Nucleus accumbens (tissue), 56 donors: ENCODE measurements at regions not wholly inside any gene's neighbourhood (a gene's known extent, or its start where the extent isn't known, plus 50 kb on each side); places are given as distances from the start of the nearest gene placed in this dataset.

ENCODE experiments used
- DNase-seq, 56 donors: peaks; one replicate each; lab custom pipeline; 2025; lab: John Stamatoyannopoulos, UW

- DNase-seq, result no peak
Observed at GRCh38 chr6:19613678-19614077, 223.5 kb upstream of the ID4 start.

- no peak for DNase-seq
Observed at GRCh38 chr6:19616022-19616421, 221.1 kb upstream of the ID4 start.

- no peak for DNase-seq
Observed at GRCh38 chr6:19632230-19632629, 204.9 kb upstream of the ID4 start.

GRCh38 chr6:19632786-19633185 lies 204.4 kb upstream of the ID4 start:
- peak in 3 of 56 donors; percentile 2 to 9 (median 5) for DNase-seq

GRCh38 chr6:19635728-19636127 lies 201.4 kb upstream of the ID4 start:
- DNase-seq, result no peak

DNA sequence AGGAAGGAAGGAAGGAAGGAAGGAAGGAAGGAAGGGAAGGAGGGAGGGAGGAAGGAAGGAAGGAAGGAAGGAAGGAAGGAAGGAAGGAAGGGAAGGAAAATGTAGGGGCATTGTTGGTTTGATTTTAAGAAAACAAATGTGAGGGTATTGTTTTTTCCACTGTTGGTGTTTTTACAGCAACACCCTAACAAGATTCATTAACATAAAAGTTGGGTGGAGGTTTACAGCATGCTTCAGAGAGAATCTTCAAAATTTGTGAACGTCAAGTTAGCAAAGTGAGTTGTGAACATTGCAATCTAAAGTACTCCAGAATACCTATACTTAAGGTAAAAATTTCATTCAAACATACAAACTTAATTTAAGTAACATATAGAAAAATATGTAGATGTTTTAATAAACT lies 200.2 kb upstream of the ID4 start:
- DNase-seq, result no peak

DNA sequence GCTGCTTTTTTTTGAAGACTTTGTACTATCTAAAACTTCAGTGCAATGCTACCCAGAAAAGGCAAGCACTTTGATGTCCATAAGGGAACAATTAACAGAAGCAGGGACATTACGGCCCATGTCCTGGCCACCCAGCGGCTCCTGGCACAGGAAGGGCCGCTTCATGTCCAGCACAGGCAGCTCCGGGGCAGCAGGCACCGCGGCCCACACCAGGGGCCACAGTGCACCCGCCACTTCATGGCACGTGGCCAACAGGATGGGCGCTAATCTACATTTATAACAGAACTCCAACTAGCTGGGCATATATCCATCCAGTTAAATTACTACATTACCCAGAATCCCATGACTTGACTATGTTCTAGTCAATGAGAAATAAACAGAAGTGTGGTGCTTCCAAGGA lies 198.2 kb upstream of the ID4 start:
- no peak for DNase-seq

DNA sequence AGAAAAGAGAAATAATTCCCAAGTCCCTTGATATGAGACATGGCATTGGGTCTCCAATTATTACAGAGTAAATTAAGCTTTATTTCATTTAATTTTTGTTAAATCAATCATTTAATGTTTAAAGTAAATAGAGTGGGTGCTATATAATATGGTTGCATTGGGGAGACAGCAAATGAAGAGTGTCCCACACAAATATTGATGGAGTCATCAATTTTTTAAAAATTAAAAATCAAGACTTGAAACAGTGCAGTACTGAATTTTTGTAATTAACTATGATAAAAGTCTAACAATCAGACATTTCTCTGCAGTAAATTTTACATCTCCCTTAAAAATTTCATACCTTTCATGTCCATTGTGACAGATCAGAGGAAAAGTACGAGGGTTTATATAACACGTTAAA lies 193.9 kb upstream of the ID4 start:
- DNase-seq, result no peak

- DNase-seq, result no peak
Observed at GRCh38 chr6:19643713-19644112, 193.5 kb upstream of the ID4 start.

- no peak for DNase-seq
Observed at GRCh38 chr6:19655744-19656143, 181.4 kb upstream of the ID4 start.

DNA sequence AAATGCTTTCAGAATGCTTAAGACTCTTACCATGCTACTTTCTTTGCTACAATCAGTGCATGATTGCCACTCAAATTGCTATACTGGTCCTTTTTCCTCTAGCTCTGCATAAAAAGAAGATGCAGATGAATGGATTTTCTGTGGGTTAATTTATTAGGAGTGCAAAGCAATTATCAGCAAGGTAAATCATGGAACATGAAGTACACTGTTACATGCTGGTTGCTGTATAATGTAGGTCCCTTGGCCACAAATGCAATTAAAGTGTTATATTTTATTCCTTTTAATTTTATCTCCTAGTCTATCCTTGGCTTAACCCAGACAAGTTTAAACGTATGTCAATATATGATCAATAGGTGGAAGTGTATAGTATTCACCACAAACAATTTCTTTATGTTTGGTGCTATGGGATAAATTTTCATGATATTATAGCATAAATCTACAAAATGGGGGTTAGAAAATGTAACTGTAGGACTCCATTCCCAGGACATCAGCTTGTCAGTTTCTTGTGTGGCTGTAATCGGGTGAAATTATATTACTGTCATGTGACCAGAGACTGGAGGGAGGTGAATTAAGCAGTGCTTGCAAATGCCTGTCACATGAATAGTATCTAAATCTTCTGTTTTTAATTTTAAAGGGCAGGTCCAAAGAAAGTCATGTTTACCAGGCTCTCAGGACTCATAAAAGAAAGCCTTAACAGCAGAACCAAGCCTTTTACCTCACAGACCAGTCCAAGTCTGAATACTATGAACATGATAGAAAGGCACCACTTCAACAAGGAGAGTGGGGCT lies 176.9 kb upstream of the ID4 start:
- DNase-seq, result no peak

- no peak for DNase-seq
Observed at GRCh38 chr6:19662911-19663310, 174.3 kb upstream of the ID4 start.

DNA sequence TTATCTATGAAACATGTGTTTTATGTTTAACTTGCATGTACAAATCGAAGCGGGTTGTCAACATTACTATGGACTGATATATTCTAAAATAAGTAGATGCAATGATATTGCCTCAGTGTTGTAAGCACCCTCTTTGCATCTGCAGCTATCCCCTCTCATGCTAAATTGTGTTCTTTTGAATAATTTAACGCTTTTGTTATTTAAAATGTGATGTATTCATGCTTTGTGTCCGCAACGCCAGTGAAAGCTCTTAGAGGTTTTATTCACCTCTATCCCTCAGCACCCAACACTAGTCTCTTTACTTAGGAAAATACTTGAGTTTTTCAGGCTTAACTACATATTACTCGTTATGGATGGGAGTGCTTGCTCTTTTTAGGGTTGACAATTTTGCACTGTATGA lies 173.7 kb upstream of the ID4 start:
- DNase-seq, result no peak

- DNase-seq, result no peak
Observed at GRCh38 chr6:19664050-19664449, 173.1 kb upstream of the ID4 start.

DNA sequence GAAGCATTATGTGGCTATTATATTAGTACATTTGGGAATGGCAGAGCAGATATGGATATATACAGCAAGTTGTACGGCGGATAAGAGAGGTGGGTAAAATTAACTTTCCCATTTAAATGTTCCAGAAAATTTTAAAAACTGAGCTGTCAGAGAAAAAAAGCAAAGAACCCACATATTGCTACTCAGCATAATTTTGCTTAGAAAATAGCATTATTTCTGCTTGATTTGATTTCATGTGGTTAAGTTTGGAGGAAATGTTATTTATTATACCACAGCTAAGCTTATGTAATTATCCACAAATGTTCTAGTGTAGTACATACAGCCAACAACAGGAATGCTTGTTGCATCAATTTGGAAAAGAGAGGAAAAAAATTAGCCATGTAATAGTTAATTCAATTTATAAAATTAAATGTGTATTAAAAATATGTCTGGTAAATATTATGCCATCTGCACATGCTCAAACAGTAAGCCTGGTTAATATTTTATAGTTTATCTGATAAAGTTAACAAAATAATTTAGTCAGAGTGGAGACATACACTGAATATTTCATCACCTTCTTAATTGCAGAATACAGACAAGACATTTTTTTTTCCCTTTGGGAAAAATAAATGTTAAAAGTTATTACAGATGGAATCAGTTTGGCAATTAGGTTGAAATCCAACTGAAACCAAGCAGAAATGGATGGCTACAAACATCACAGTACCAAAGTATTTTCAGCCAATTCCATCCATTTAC lies 172.1 kb upstream of the ID4 start:
- DNase-seq, result no peak

GRCh38 chr6:19665613-19665909 lies 171.6 kb upstream of the ID4 start:
- DNase-seq, result no peak

GRCh38 chr6:19668710-19669109 lies 168.5 kb upstream of the ID4 start:
- no peak for DNase-seq

- no peak for DNase-seq
Observed at GRCh38 chr6:19669206-19669605, 168.0 kb upstream of the ID4 start.

- no peak for DNase-seq
Observed at GRCh38 chr6:19682859-19683258, 154.3 kb upstream of the ID4 start.

DNA sequence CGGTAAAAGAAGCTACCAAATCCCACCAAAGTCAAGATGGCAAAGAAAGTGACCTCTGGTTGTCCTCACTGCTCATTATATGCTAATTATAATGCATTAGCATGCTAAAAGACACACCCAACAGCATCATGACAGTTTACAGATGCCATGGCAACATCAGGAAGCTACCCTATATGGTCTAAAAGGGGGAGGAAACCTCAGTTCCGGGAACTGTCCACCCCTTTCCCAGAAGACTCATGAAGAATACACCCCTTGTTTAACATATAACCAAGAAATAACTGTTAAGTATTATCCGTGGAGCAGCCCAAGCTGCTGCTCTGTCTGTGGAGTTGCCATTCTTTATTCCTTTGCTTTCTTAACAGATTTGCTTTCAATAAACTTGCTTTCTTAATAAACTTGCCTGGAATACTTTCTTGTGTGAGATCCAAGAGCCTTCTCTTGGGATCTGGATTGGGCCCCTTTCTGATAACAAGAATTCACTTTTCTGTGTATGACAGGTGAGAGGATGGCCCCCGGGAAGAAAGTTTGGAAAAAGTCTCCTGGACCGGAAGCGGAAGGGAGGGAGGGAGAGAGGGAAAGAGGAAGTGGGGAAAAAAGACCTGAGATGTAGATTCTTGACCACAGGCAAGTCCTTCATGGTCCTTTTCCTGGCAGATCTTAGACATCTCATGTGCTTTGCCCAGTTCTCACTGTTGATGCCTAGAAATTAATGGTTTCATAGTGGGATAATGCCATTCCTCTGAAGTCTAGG lies 146.7 kb upstream of the ID4 start:
- no peak for DNase-seq

DNA sequence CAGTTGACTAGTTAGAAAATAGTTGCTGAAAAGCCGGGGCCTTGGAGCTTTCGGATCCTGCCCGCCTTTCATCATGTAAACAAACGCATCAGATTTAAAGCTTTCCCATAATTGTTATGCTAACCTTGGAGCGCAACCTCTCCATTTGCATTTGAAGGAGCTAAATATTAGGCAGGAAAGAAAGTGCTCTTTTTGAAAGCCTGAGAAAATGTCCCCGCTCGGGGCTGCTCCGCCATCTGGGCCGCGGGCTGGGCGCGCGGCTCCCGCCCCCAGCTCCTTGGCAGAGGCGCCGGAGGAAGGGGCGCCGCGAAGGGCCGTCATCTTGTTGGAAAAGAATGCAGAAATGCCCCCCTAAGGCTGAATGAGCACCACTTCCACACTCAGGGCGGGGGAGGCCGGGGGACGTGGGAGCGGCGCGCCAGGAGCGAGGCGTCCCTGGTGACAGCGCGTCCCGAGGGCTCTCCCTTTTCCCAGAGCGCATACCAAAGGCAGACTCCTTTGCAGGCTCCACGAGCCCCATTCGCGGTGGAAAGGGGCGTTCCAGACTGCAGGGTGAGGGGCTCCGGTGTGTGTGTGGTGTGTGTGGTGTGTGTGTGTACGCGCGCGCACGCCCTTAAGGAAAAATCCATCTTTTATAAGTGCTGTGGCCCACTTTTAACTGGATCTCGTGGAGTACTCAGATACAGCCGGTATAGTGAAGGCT lies 145.6 kb upstream of the ID4 start:
- DNase-seq, result peak in 50 of 56 donors; percentile 1 to 83 (median 38)
